GM23338 (cell line): ENCODE measurements at regions not wholly inside any gene's neighbourhood (a gene's known extent, or its start where the extent isn't known, plus 50 kb on each side); places are given as distances from the start of the nearest gene placed in this dataset.

Experiments
- ATAC-seq: fragments of 200-7000 bp; cut with Tn5 transposase; 3 replicates; pipeline ENCODE4 v1.9.1; 2020
- DNase-seq: peaks from one replicate; pipeline ENCODE4 v3.0.0-alpha.2; 2015; ENCODE audit warnings: low spot score
- H2AFZ ChIP-seq: fragments of 200-600 bp; sonication (generic); 2 replicates; pipeline ENCODE4 v1.8.0; 2016; ENCODE audit warnings: antibody characterized with exemption, mild to moderate bottlenecking, moderate library complexity
- H3F3A ChIP-seq: fragments of 200-600 bp; sonication (generic); replicated peaks from 2 replicates; pipeline ENCODE4 v1.8.0; 2017; ENCODE audit warnings: antibody characterized with exemption, mixed run types, low read depth
- H3K27ac ChIP-seq: fragments of 200-600 bp; sonication (generic); 2 replicates; pipeline ENCODE4 v1.6.1; 2016; ENCODE audit warnings: low read depth
- H3K27me3 ChIP-seq: fragments of 200-600 bp; sonication (generic); 2 replicates; pipeline ENCODE4 v1.8.0; 2016; ENCODE audit warnings: mild to moderate bottlenecking, mixed run types, moderate library complexity; ENCODE audit not compliant: insufficient read depth
- H3K36me3 ChIP-seq: fragments of 200-600 bp; sonication (generic); 2 replicates; pipeline ENCODE4 v1.8.0; 2016; ENCODE audit warnings: mild to moderate bottlenecking; ENCODE audit not compliant: insufficient read depth
- H3K4me1 ChIP-seq: fragments of 200-600 bp; sonication (generic); 2 replicates; pipeline ENCODE4 v1.8.0; 2016; ENCODE audit warnings: mild to moderate bottlenecking, moderate library complexity; ENCODE audit not compliant: insufficient read depth
- H3K4me2 ChIP-seq: fragments of 200-600 bp; sonication (generic); 2 replicates; pipeline ENCODE4 v1.7.1; 2017; ENCODE audit warnings: mixed run types
- H3K4me3 ChIP-seq: fragments of 200-600 bp; sonication (generic); 2 replicates; pipeline ENCODE4 v1.6.1; 2016; ENCODE audit warnings: mixed run types
- H3K79me2 ChIP-seq: fragments of 200-600 bp; sonication (generic); replicated peaks from 2 replicates; pipeline ENCODE4 v1.8.0; 2017; ENCODE audit warnings: mild to moderate bottlenecking; ENCODE audit not compliant: insufficient read depth
- H3K9me2 ChIP-seq: fragments of 200-600 bp; sonication (generic); 2 replicates; pipeline ENCODE4 v1.8.0; 2017; ENCODE audit not compliant: insufficient read depth
- H4K20me1 ChIP-seq: fragments of 200-600 bp; sonication (generic); replicated peaks from 2 replicates; pipeline ENCODE4 v1.8.0; 2017; ENCODE audit warnings: mild to moderate bottlenecking; ENCODE audit not compliant: insufficient read depth
- H3K27ac Mint-ChIP-seq: 2 replicates; pipeline ENCODE4 v1.8.0; 2020; ENCODE audit warnings: inconsistent platforms, mild to moderate bottlenecking, moderate library complexity, mixed read lengths
- H3K27me3 Mint-ChIP-seq: 3 replicates; pipeline ENCODE4 v1.8.0; 2022; ENCODE audit warnings: low read depth, mild to moderate bottlenecking, moderate library complexity, mixed read lengths, inconsistent platforms; ENCODE audit not compliant: insufficient read depth, poor library complexity
- H3K36me3 Mint-ChIP-seq: 3 replicates; pipeline ENCODE4 v1.8.0; 2021; ENCODE audit warnings: low read depth, mild to moderate bottlenecking, inconsistent platforms, moderate library complexity, mixed read lengths
- H3K4me1 Mint-ChIP-seq: 3 replicates; pipeline ENCODE4 v1.8.0; 2020; ENCODE audit warnings: mild to moderate bottlenecking, inconsistent platforms, mixed read lengths
- H3K4me3 Mint-ChIP-seq: 3 replicates; pipeline ENCODE4 v1.8.0; 2021; ENCODE audit warnings: moderate library complexity, mild to moderate bottlenecking, inconsistent platforms, mixed read lengths
- H3K9me3 Mint-ChIP-seq: 3 replicates; pipeline ENCODE4 v1.8.0; 2020; ENCODE audit warnings: moderate library complexity, mild to moderate bottlenecking, inconsistent platforms, mixed read lengths
- CREB1 ChIP-seq: fragments of 250-450 bp; sonication (Bioruptor Pico); IDR thresholded peaks from 2 replicates; pipeline ENCODE4 v1.5.0; 2020; ENCODE audit warnings: low read depth, mild to moderate bottlenecking, moderate library complexity
- ETS1 ChIP-seq: IDR thresholded peaks from 2 replicates; pipeline ENCODE4 v1.6.1; 2016; ENCODE audit warnings: antibody characterized with exemption
- EZH2 ChIP-seq: fragments of 200-600 bp; sonication (generic); IDR thresholded peaks from one replicate; pipeline ENCODE4 v1.8.0; 2017; ENCODE audit warnings: antibody characterized with exemption, mild to moderate bottlenecking, low read depth; ENCODE audit not compliant: unreplicated experiment
- EZH2phosphoT487 ChIP-seq: fragments of 200-600 bp; sonication (generic); IDR thresholded peaks from one replicate; pipeline ENCODE4 v1.8.1; 2018; ENCODE audit warnings: antibody characterized with exemption; ENCODE audit not compliant: unreplicated experiment
- JUNB ChIP-seq: IDR thresholded peaks from one replicate; pipeline ENCODE4 v1.6.1; 2016; ENCODE audit warnings: antibody characterized with exemption; ENCODE audit not compliant: unreplicated experiment
- NANOG ChIP-seq: IDR thresholded peaks from 2 replicates; pipeline ENCODE4 v1.6.1; 2016; ENCODE audit warnings: antibody characterized with exemption, borderline replicate concordance
- POLR2AphosphoS5 ChIP-seq: IDR thresholded peaks from 2 replicates; pipeline ENCODE4 v1.6.1; 2016; ENCODE audit warnings: antibody characterized with exemption, low read depth
- STAT1 ChIP-seq: IDR thresholded peaks from one replicate; pipeline ENCODE4 v1.6.1; 2016; ENCODE audit warnings: antibody characterized with exemption; ENCODE audit not compliant: unreplicated experiment
- ZNF114 ChIP-seq: fragments of 250-450 bp; sonication (Bioruptor Pico); IDR thresholded peaks from 2 replicates; pipeline ENCODE4 v1.5.0; 2020; ENCODE audit warnings: mild to moderate bottlenecking, moderate library complexity
- ZNF331 ChIP-seq: fragments of 250-450 bp; sonication (Bioruptor Pico); IDR thresholded peaks from 2 replicates; pipeline ENCODE4 v1.5.0; 2020; ENCODE audit warnings: low read depth, mild to moderate bottlenecking, moderate library complexity
- TF ChIP-seq, protein P1 (sequence below): IDR thresholded peaks from one replicate; pipeline ENCODE4 v1.6.1; 2018; ENCODE audit warnings: antibody characterized with exemption; ENCODE audit not compliant: unreplicated experiment
- TF ChIP-seq, protein P2 (sequence below): fragments of 250-450 bp; sonication (Bioruptor Pico); IDR thresholded peaks from 2 replicates; pipeline ENCODE4 v1.5.0; 2020; ENCODE audit warnings: mild to moderate bottlenecking, moderate library complexity

GRCh38 chr17:33531311-33531710 is 238.2 kb upstream of the ASIC2 start:
- DNase-seq, result no peak
- Mint-ChIP-seq H3K27me3 (no peaks in the 10 kb centered on the region), H3K36me3 (peaks cover 11% of the 10 kb centered on the region; the same call in 2 of the 3 replicates), H3K4me3 (no peak overlapping the region), H3K9me3 (peaks cover 22% of the 10 kb centered on the region), H3K4me1 (peaks cover 9% of the 10 kb centered on the region), H3K27ac (no peak overlapping the region)
- Histone ChIP-seq H3K27ac (no peak overlapping the region), H2AFZ (no peak overlapping the region), H3K36me3 (no peaks in the 10 kb centered on the region), H3F3A (no peaks in the 10 kb centered on the region), H4K20me1 (no peaks in the 10 kb centered on the region), H3K79me2 (no peaks in the 10 kb centered on the region), H3K4me1 (no peaks in the 10 kb centered on the region), H3K4me2 (no peak overlapping the region), H3K4me3 (no peak overlapping the region), H3K27me3 (no peaks in the 10 kb centered on the region), H3K9me2 (no peaks in the 10 kb centered on the region)
- no peak for ATAC-seq
- TF ChIP-seq CREB1 (CRISPR knock-in tag), result no peak
- no peak for TF ChIP-seq ZNF331 (CRISPR knock-in tag)
- no peak for TF ChIP-seq ZNF114 (CRISPR knock-in tag)
- TF ChIP-seq, protein P1, sequence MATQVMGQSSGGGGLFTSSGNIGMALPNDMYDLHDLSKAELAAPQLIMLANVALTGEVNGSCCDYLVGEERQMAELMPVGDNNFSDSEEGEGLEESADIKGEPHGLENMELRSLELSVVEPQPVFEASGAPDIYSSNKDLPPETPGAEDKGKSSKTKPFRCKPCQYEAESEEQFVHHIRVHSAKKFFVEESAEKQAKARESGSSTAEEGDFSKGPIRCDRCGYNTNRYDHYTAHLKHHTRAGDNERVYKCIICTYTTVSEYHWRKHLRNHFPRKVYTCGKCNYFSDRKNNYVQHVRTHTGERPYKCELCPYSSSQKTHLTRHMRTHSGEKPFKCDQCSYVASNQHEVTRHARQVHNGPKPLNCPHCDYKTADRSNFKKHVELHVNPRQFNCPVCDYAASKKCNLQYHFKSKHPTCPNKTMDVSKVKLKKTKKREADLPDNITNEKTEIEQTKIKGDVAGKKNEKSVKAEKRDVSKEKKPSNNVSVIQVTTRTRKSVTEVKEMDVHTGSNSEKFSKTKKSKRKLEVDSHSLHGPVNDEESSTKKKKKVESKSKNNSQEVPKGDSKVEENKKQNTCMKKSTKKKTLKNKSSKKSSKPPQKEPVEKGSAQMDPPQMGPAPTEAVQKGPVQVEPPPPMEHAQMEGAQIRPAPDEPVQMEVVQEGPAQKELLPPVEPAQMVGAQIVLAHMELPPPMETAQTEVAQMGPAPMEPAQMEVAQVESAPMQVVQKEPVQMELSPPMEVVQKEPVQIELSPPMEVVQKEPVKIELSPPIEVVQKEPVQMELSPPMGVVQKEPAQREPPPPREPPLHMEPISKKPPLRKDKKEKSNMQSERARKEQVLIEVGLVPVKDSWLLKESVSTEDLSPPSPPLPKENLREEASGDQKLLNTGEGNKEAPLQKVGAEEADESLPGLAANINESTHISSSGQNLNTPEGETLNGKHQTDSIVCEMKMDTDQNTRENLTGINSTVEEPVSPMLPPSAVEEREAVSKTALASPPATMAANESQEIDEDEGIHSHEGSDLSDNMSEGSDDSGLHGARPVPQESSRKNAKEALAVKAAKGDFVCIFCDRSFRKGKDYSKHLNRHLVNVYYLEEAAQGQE, result no peak
- TF ChIP-seq, protein P2, sequence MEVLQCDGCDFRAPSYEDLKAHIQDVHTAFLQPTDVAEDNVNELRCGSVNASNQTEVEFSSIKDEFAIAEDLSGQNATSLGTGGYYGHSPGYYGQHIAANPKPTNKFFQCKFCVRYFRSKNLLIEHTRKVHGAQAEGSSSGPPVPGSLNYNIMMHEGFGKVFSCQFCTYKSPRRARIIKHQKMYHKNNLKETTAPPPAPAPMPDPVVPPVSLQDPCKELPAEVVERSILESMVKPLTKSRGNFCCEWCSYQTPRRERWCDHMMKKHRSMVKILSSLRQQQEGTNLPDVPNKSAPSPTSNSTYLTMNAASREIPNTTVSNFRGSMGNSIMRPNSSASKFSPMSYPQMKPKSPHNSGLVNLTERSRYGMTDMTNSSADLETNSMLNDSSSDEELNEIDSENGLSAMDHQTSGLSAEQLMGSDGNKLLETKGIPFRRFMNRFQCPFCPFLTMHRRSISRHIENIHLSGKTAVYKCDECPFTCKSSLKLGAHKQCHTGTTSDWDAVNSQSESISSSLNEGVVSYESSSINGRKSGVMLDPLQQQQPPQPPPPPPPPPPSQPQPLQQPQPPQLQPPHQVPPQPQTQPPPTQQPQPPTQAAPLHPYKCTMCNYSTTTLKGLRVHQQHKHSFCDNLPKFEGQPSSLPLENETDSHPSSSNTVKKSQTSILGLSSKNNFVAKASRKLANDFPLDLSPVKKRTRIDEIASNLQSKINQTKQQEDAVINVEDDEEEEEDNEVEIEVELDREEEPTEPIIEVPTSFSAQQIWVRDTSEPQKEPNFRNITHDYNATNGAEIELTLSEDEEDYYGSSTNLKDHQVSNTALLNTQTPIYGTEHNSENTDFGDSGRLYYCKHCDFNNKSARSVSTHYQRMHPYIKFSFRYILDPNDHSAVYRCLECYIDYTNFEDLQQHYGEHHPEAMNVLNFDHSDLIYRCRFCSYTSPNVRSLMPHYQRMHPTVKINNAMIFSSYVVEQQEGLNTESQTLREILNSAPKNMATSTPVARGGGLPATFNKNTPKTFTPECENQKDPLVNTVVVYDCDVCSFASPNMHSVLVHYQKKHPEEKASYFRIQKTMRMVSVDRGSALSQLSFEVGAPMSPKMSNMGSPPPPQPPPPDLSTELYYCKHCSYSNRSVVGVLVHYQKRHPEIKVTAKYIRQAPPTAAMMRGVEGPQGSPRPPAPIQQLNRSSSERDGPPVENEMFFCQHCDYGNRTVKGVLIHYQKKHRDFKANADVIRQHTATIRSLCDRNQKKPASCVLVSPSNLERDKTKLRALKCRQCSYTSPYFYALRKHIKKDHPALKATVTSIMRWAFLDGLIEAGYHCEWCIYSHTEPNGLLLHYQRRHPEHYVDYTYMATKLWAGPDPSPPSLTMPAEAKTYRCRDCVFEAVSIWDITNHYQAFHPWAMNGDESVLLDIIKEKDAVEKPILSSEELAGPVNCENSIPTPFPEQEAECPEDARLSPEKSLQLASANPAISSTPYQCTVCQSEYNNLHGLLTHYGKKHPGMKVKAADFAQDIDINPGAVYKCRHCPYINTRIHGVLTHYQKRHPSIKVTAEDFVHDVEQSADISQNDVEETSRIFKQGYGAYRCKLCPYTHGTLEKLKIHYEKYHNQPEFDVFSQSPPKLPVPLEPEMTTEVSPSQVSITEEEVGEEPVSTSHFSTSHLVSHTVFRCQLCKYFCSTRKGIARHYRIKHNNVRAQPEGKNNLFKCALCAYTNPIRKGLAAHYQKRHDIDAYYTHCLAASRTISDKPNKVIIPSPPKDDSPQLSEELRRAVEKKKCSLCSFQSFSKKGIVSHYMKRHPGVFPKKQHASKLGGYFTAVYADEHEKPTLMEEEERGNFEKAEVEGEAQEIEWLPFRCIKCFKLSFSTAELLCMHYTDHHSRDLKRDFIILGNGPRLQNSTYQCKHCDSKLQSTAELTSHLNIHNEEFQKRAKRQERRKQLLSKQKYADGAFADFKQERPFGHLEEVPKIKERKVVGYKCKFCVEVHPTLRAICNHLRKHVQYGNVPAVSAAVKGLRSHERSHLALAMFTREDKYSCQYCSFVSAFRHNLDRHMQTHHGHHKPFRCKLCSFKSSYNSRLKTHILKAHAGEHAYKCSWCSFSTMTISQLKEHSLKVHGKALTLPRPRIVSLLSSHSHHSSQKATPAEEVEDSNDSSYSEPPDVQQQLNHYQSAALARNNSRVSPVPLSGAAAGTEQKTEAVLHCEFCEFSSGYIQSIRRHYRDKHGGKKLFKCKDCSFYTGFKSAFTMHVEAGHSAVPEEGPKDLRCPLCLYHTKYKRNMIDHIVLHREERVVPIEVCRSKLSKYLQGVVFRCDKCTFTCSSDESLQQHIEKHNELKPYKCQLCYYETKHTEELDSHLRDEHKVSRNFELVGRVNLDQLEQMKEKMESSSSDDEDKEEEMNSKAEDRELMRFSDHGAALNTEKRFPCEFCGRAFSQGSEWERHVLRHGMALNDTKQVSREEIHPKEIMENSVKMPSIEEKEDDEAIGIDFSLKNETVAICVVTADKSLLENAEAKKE (CRISPR knock-in tag), result no peak
- no peak for TF ChIP-seq EZH2phosphoT487
- no peak for TF ChIP-seq ETS1
- no peak for TF ChIP-seq STAT1
- TF ChIP-seq POLR2AphosphoS5, result no peak
- no peak for TF ChIP-seq JUNB
- TF ChIP-seq EZH2, result no peak
- no peak for TF ChIP-seq NANOG
